Keratinocyte (primary cell): ENCODE measurements at regions not wholly inside any gene's neighbourhood (a gene's known extent, or its start where the extent isn't known, plus 50 kb on each side); places are given as distances from the start of the nearest gene placed in this dataset.

Experiments
- DNase-seq: peaks from one replicate; pipeline ENCODE4 v3.0.0-alpha.2; 2011; ENCODE audit warnings: low read depth, missing footprints, low spot score
- FAIRE-seq: peaks from 2 replicates; lab custom pipeline; 2011; peaks lifted over from hg19 to GRCh38; lab: Jason Lieb, UNC
- H2AFZ ChIP-seq: 2 replicates; pipeline ENCODE4 v1.6.0; 2012; ENCODE audit warnings: low read length, control low read depth, inconsistent platforms; ENCODE audit not compliant: control insufficient read depth
- H3K27ac ChIP-seq: 2 replicates; pipeline ENCODE4 v1.5.1; 2011; ENCODE audit warnings: low read length; ENCODE audit not compliant: control insufficient read depth, insufficient read depth
- H3K27me3 ChIP-seq: 3 replicates; pipeline ENCODE4 v1.6.0; 2011; ENCODE audit warnings: low read length; ENCODE audit not compliant: control insufficient read depth, insufficient read depth; ENCODE audit errors: extremely low read depth
- H3K36me3 ChIP-seq, 2 experiments: 2 replicates in 1 of 2; 3 replicates in 1 of 2; pipeline ENCODE4 v1.5.1; 2011; ENCODE audit warnings: low read length in 2 of 2, mild to moderate bottlenecking in 1 of 2; ENCODE audit not compliant: control insufficient read depth in 2 of 2, insufficient read depth in 2 of 2; ENCODE audit errors: extremely low read depth in 1 of 2
- H3K4me1 ChIP-seq: 3 replicates; pipeline ENCODE4 v1.5.1; 2011; ENCODE audit warnings: low read length; ENCODE audit not compliant: control insufficient read depth, insufficient read depth; ENCODE audit errors: extremely low read depth
- H3K4me2 ChIP-seq: 3 replicates; pipeline ENCODE4 v1.6.0; 2011; ENCODE audit warnings: low read depth, low read length; ENCODE audit not compliant: control insufficient read depth, insufficient read depth; ENCODE audit errors: extremely low read depth
- H3K4me3 ChIP-seq, 3 experiments: fragments of 200-600 bp in 1 of 3; sonication (generic) in 1 of 3; 2 replicates in 2 of 3; 3 replicates in 1 of 3; pipeline ENCODE4 v1.5.1; 2011 to 2016; ENCODE audit warnings: low read length in 3 of 3, mild to moderate bottlenecking in 3 of 3, control low read depth in 2 of 3, inconsistent platforms in 1 of 3, low read depth in 1 of 3, mixed read lengths in 1 of 3, mixed run types in 1 of 3, moderate library complexity in 1 of 3; ENCODE audit not compliant: control insufficient read depth in 2 of 3, insufficient read depth in 2 of 3; ENCODE audit errors: extremely low read depth in 1 of 3
- H3K79me2 ChIP-seq: 2 replicates; pipeline ENCODE4 v1.6.0; 2012; ENCODE audit warnings: low read length; ENCODE audit not compliant: control insufficient read depth, insufficient read depth
- H3K9ac ChIP-seq: 3 replicates; pipeline ENCODE4 v1.6.0; 2011; ENCODE audit warnings: low read length; ENCODE audit not compliant: control insufficient read depth, insufficient read depth; ENCODE audit errors: extremely low read depth
- H3K9me1 ChIP-seq: 3 replicates; pipeline ENCODE4 v1.6.0; 2011; ENCODE audit warnings: low read length; ENCODE audit not compliant: control insufficient read depth, insufficient read depth; ENCODE audit errors: extremely low read depth
- H3K9me3 ChIP-seq: 2 replicates; pipeline ENCODE4 v1.5.1; 2012; ENCODE audit warnings: low read depth, low read length; ENCODE audit not compliant: control insufficient read depth
- H4K20me1 ChIP-seq: 3 replicates; pipeline ENCODE4 v1.6.0; 2011; ENCODE audit warnings: low read length; ENCODE audit not compliant: control insufficient read depth, insufficient read depth; ENCODE audit errors: extremely low read depth
- EZH2 ChIP-seq: IDR thresholded peaks from one replicate; pipeline ENCODE4 v1.6.1; 2012; ENCODE audit warnings: inconsistent platforms, mild to moderate bottlenecking, low read length, moderate library complexity
- dilution Hi-C: fragments of 300-500 bp; cut with MboI; formaldehyde crosslinking; loops from one replicate; pipeline ENCODE4 v1.7.0; 2020; ENCODE audit warnings: low sequenced_read_pairs; ENCODE audit not compliant: extremely low pct_ligation_motif_present
- TF ChIP-seq, protein P1 (sequence below), 3 experiments: IDR thresholded peaks in 1 of 3; conservative IDR thresholded peaks in 1 of 3; optimal IDR thresholded peaks in 1 of 3; 2 replicates in 2 of 3; 3 replicates in 1 of 3; pipeline versions ENCODE3 to v1.5.1; 2011; ENCODE audit warnings: low read length in 3 of 3, mild to moderate bottlenecking in 3 of 3, moderate library complexity in 2 of 3, control low read depth in 1 of 3, inconsistent platforms in 1 of 3; ENCODE audit not compliant: insufficient read depth in 2 of 3; ENCODE audit errors: extremely low read depth in 1 of 3

DNA sequence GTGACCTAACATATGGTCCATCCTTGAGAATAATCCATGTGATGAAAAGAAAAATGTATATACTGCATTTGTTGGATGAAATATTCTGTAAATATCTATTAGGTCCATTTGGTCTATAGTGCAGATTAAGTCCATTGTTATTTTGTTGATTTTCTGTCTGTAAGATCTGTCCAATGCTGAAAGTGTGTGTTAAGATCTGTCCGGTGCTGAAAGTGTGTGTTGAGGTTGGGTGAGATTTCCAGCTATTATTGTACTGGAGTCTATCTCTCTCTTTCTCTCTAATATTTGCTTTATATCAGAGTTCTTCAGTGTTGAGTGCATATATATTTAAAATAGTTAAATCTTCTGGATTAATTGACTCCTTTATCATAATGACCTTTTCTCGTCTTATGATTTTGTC is 828.8 kb upstream of the CRIM1 start:
- TF ChIP-seq, protein P1, sequence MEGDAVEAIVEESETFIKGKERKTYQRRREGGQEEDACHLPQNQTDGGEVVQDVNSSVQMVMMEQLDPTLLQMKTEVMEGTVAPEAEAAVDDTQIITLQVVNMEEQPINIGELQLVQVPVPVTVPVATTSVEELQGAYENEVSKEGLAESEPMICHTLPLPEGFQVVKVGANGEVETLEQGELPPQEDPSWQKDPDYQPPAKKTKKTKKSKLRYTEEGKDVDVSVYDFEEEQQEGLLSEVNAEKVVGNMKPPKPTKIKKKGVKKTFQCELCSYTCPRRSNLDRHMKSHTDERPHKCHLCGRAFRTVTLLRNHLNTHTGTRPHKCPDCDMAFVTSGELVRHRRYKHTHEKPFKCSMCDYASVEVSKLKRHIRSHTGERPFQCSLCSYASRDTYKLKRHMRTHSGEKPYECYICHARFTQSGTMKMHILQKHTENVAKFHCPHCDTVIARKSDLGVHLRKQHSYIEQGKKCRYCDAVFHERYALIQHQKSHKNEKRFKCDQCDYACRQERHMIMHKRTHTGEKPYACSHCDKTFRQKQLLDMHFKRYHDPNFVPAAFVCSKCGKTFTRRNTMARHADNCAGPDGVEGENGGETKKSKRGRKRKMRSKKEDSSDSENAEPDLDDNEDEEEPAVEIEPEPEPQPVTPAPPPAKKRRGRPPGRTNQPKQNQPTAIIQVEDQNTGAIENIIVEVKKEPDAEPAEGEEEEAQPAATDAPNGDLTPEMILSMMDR (optimal IDR thresholded peaks at IDR 0.05 in 1 of 3, IDR thresholded peaks at IDR 0.05 in 1 of 3, conservative IDR thresholded peaks at IDR 0.05 in 1 of 3; ENCODE audit: extremely low read depth in 1 of 3, insufficient read depth in 2 of 3, low read length in 3 of 3) = no peak
- TF ChIP-seq EZH2 = no peak
- no peak for FAIRE-seq
- dilution Hi-C loops = no loop called here
- Histone ChIP-seq H3K27me3 (no peaks in the 10 kb centered on the region), H3K4me2 (no peak overlapping the region), H3K4me3 (no peak overlapping the region), H3K27ac (no peak overlapping the region), H3K9ac (no peak overlapping the region), H3K79me2 (no peaks in the 10 kb centered on the region), H3K9me3 (no peaks in the 10 kb centered on the region), H4K20me1 (no peaks in the 10 kb centered on the region), H2AFZ (no peak overlapping the region), H3K4me1 (no peaks in the 10 kb centered on the region), H3K9me1 (no peaks in the 10 kb centered on the region), H3K36me3 (no peaks in the 10 kb centered on the region)
- no peak for DNase-seq

DNA sequence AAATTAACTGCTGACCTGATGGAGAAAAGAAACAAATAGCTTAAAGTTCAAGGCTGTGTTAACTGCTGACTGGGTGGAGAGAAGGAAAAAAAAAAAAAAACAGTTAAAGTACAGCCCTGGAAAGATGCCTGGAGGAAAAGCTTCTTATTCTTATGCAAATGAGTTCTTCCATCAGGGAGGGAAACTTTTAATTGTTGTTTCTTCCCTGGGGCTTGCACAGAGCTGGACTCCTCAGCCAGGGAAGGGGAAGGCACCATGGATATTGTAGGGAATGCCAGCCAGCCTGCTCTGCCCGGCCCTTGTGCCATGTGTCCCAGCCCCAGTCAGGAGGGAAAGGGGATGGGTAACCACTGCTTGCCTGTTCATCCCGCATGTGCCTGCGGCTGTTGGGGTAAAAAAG is 833.1 kb upstream of the CRIM1 start:
- TF ChIP-seq, protein P1 (optimal IDR thresholded peaks at IDR 0.05 in 1 of 3, IDR thresholded peaks at IDR 0.05 in 1 of 3, conservative IDR thresholded peaks at IDR 0.05 in 1 of 3; ENCODE audit: extremely low read depth in 1 of 3, insufficient read depth in 2 of 3, low read length in 3 of 3) = no peak
- TF ChIP-seq EZH2 = no peak
- H2AFZ ChIP-seq = no peak overlapping the region
- H3K4me3 ChIP-seq = no peak overlapping the region
- H3K4me2 ChIP-seq = no peak overlapping the region
- dilution Hi-C loops = no loop called here
- no peaks in the 10 kb centered on the region for H3K9me1 ChIP-seq
- H3K27me3 ChIP-seq = no peaks in the 10 kb centered on the region
- no peaks in the 10 kb centered on the region for H3K79me2 ChIP-seq
- no peaks in the 10 kb centered on the region for H4K20me1 ChIP-seq
- no peak overlapping the region for H3K27ac ChIP-seq
- H3K36me3 ChIP-seq = no peaks in the 10 kb centered on the region
- no peaks in the 10 kb centered on the region for H3K9me3 ChIP-seq
- no peak for FAIRE-seq
- no peak for DNase-seq
- no peaks in the 10 kb centered on the region for H3K4me1 ChIP-seq
- H3K9ac ChIP-seq = no peak overlapping the region
